CD4-positive, alpha-beta T cell treated with Interleukin-21 for 1 hour (primary cell): ENCODE measurements at regions not wholly inside any gene's neighbourhood (a gene's known extent, or its start where the extent isn't known, plus 50 kb on each side); places are given as distances from the start of the nearest gene placed in this dataset.

Experiments
- DNase-seq: peaks from one replicate; pipeline ENCODE4 v3.0.0-alpha.2; 2020

DNA sequence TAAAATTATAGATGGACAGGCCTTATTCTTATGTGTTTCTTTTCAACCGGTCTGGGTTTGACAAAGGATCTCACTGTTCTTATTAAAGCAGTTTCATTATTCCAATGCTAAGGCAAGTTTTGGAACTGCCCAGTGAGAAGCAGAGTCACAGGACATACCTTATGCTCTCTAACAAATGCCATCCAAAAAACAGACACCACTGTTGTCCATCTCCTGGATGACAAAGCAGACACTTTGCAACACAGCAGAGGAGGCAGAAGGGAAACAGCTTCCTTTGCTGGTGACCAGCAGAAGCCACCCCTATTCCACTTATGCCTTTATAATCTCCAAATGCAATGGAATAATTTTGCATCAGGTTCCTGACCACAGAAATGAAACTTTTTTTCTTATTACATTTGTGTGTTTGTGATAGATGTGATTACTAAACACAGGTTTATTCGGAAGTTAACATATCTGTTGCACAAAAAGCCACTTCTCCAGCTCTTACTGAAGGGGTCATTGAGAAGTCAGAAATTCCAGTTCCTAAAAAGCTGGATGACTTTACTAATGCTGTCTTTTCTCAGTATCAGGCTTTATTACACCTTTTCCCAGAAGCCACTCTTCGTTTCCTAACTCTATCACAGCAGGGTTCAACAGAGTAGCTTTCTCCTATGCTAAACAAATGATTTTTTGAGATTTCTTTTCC is 115.6 kb downstream of the BTG1 start:
- no peak for DNase-seq

DNA sequence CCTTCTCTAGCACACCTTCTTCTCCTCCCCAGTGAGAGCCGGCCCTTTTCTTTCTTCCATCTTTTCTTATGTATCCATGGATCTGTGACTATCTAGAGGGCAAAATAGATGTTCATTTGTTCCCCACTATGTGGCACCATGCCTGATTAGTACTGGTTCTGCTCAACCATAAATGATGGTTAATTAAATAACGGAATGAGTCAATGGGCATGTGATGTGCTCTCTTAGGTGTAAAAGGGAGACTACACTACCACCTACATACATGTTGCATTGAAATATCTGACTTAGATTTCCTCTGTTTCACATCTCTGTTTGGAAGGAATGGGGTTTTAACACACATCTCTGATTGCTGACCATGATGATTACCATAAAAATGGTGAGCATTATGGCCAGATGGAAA is 116.5 kb downstream of the BTG1 start:
- no peak for DNase-seq

DNA sequence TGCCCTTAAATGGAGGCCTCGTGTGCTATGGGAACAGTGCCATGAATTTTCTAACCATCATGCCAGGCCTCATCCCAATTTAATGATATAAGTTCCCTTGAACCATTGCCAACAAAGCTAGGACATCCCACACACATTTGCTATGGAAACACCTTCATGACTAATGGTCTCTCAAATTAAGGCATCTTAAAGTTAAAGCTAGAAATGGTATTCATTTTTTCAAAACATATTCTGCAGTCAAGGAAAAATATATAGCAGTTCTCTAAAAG is 117.3 kb downstream of the BTG1 start:
- DNase-seq, result no peak

DNA sequence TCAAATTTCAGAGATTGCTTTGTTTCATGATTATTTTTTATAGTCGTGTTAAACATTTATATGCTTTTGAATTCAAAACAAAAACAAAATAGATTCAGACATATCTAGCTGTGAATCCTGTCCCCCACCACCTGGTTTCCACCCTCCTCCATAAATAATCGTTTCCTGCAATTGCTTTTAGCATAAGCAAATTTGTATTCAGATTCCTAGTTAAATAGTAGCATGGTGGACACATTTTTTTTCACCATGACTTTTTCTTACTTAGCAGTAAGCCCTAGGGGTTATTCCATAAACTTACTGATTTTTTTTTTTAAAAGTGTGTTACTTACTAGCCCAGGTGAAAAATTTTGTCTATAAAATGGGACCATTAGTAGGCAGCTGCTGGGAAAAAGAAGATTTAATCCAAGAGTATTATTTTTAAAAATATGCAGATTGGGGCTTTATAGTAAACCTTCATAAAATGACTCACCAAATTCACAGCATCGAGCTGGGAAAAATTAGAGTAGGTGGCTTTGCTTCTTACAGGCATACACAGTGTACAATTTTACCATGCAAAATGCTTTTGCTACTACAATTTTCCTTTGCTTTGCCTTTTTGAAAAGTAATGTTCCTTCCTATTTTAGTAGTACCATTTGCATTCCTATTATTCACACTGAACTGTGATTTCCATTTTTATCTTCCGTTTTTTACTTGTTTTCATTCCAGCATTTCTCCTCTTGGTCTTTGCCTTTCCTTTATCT is 117.8 kb downstream of the BTG1 start:
- no peak for DNase-seq

DNA sequence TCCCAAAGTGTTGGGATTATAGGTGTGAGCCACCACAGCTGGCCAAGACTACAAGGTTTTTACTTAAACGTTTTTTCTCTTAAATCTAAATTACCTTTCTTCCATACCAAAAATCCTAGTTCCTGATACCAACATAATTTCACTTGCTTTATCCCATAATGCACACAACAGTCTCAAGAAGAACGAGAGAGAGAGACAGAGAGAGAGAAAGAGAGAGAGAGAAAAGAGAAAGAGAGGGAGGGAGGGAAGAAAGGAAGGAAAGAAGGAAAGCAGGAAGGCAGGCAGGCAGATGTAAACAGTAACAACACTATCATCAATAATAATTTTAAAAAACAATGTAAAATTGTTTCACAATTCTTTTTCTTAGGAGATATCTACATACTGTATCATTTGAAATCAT is 118.4 kb downstream of the BTG1 start:
- no peak for DNase-seq

DNA sequence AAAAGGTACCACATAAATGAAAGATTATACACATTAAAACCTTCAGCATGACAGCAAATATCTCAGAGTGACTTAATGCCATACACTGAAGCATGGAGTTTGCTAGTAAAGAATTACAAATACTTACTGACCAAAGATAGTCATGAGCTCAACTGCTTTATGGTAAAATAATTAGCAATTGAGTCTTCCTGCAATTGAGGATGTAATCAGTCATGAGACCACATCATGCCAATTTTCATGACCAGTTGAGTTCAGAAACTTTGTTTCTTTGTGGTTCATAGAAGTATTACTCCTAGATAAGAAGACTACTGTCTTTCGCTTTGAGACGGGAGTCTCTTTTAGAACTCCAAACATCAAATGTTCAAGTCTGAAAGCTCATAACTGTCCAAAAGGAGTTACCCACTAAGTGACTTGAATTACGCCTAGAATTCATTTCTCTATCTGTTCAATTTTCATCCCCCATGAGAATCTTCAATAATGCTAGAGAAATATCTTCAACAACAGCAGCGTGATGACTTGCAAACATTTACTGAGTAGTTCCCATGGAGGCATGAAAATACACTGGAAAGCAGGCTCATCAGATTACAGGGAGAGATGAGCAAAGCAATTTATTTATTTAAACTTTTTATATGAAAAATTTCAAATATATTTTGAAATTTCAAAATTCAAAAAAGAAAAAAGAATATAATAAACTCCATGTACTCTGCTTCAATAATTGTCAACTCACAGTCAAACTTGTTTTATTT is 120.0 kb downstream of the BTG1 start:
- no peak for DNase-seq

DNA sequence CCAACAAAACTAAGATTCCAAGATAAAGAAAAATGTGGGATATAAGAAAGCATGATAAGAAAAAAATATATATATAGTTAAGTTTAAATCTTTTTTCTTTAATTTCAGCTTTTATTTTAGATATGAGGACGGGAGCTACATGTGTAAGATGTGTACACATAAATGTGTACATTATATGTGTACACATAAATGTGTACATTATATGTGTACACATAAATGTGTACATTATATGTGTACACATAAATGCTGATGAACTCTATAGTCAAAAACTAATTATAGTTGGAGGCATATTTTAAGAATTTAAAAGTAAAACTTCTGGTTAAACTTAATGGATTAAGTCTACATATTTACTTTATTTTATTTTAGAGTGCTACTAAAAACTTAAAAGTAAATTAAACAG is 123.6 kb downstream of the BTG1 start:
- DNase-seq, result no peak

DNA sequence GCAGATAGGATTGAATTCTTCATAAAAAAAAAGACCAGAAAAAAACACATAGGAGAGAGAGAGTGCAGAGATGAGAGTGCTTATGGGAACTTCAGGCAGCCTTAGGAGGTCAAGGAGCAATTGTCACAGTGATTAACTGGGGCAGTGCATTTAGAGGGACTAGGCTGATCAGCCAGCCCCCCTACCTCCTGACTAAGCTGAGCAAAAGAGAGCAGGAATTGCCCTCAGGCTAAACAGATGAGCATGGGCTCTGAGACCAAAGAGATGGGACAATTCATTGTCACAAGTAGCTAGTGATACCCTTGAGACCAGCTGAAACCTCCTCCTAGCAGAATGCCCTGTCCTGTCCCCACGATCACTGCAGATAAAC is 124.0 kb downstream of the BTG1 start:
- no peak for DNase-seq

DNA sequence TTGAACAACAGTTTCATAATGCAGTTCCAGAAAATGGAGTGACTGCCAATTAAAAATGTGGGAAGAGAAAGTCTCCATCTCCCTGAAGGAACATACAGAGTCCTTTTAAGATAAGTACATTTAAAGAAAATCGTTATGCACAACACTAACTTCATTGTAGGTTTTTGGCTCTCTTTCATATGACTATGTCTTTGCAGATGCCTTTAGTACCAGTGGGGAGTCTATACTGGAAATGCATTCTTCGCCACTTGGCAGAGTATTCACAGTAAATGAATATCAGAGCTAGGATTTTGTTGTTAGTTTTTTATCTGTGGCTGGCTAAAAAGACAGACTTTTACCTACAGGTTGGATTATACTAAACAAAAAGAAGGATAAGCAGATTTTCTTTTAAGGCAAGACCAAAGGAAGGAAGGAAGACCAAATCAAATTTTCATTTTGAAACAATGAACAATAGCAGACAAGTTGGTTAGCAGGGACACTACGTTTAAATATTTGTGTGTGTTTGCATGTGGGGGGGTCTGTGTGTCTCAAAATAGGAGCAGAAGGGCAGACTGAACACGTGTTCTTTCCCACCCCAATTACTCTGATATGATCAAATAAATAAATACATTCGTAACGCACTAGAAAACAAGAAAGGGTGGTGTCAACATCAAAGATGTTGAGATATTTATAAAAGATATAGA is 124.5 kb downstream of the BTG1 start:
- DNase-seq, result no peak

DNA sequence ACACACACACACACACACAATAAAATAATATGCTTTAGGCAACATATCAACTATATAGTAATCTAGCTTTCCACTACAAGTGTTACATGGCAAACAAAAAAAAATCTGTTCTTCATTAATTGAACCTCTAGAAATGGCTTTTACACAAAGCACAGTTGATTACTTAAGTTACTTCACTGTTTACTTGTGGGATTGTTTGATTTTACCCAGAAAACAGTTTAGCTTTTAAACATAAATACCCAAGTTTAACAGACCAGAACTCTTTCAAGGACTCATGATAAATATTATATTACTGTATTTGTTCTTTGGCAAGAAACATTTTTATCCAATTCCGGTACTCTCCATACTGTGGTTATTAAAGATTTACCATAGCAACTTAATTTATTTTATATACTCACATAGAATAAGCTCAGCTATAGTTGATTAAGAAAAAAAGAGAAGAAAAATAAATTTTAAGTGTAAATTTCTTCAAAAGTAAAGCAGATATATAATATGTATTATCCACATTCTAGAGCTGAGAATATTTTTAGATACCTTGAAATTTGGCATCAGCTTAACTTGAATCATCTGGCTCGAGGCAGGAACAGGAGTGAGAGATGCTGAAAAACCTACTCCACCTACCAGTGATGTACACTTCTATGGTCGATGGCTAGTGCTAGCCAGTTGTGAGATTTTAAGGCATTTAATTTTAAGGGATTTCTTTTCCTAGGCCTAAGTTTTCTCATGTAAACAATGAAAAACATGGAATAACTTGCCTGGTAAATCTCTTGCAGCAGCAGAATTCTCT is 126.0 kb downstream of the BTG1 start:
- no peak for DNase-seq

DNA sequence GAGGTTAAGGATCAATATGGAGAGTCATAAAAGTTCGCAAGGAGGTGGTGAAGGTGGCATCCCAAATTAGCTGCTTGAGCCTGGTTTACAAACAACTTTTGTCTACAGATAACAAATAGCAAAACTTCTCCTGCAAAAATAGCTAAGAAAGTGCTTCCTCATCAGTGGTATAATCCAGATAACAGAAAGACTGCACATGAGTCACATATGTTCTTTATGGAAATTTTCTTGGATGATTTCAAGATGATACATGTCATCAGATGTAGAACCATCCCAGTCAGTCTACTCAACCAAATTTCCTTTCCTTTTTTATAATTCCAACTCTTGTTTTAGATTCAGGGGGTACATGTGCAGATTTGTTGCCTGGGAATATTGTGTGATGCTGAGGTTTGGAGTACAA is 133.0 kb downstream of the BTG1 start:
- no peak for DNase-seq

DNA sequence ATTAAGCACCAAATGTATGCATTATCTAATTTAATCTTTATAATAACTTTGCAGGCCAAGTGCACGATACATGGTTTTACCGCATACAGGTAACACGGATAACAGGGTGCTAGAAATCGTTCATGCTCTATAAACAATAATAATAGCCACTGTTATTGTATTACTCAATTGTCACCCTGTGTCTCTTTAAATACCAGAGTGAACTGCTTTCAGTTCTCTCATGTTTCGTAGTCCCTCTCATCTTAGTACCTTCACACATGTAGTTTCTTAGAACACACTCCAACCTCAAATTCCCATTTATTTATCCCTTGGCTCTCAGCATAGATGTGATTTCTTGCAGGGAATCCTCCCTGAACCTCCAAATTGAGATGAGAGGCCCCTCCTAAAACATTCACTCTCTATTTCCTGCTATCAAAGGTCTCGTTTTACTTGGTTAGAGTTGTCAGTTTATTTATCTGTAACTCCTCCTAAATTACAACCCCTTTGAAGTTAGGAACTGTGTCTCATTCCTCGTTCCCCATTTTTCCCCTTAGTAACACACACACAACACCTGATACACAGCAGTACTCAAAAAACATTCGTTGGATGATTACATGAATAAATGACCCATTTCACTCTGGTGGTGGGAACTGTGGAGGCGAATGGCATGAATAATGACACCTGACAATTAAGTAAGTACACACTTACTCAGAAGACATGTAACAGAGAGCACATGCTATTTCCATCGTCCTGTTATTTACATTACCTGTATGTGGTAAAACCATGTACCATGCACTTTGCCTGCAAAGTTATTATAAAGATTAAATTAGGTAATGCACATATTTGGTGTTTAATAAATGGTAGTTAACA is 134.6 kb downstream of the BTG1 start:
- DNase-seq, result no peak

DNA sequence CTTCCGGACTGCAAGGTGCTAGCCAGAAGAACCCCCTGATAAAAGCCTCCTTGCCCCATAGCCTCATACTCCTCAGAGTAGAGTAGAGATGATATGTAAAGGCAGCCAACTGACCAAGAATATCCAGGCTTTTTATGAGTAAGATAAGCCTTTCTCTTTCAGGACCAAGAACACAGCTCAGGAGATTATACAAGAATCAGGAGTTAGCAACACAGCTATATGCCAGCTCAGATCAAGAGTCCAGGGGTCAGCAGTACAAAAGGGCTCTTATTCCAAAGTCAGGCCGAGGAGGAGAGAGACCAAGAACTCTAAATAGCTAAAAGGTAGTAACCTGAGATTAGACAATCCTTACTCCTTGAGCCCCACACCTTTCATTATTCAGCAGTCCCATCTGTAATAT is 135.3 kb downstream of the BTG1 start:
- no peak for DNase-seq

DNA sequence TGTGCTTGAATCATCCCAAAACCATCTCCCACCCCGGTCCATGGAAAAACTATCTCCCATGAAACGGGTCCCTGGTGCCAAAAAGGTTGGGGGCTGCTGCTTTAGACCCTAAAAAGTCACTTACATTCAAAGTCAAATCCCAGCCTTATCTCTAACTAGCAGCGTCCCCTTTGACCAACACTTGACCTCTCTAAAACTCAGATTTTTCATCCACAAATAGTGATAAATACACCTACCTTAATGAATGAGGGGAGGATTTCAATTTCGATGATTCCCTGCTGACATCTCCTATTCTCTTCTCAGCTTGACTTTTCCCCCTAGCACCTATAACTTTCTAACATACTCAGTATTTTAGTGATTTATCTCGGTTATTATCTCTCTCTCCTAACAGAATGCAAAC is 137.3 kb downstream of the BTG1 start:
- DNase-seq, result no peak

DNA sequence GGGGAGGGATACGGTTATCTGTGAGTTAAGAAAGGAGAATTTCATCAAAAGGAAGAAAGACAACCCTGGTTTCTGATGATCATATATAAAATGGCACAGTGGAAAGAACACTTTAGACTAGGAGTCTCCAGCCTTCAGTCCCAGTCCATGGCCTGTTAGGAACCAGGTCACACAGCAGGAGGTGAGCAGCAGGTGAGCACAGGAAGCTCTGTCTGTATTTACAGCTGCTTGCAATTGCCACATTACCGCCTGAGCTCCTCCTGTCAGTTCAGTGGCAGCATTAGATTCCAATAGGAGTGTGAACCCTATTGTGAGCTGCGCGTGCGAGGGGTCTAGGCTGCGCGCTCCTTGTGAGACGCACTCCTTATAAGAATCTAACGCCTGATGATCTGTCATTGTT is 137.9 kb downstream of the BTG1 start:
- DNase-seq, result no peak

DNA sequence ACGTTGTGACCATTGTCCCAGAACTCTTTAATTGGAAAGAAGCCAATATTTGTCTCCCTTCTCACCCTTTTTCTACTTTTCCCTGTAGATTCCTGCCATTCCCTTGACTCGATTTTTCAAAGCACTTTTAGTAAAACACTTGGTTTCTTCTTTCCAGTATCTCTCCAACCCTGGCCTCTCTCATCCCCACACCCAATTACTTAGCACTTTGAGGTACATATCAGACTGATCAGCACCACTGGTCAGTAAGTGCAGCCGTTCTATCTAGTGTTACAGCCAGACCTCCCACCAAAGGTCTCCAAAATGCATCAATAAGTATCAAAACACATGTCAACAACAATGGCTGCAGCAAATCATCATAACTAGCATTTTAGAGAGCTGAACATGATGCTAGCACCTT is 141.9 kb downstream of the BTG1 start:
- DNase-seq, result no peak

DNA sequence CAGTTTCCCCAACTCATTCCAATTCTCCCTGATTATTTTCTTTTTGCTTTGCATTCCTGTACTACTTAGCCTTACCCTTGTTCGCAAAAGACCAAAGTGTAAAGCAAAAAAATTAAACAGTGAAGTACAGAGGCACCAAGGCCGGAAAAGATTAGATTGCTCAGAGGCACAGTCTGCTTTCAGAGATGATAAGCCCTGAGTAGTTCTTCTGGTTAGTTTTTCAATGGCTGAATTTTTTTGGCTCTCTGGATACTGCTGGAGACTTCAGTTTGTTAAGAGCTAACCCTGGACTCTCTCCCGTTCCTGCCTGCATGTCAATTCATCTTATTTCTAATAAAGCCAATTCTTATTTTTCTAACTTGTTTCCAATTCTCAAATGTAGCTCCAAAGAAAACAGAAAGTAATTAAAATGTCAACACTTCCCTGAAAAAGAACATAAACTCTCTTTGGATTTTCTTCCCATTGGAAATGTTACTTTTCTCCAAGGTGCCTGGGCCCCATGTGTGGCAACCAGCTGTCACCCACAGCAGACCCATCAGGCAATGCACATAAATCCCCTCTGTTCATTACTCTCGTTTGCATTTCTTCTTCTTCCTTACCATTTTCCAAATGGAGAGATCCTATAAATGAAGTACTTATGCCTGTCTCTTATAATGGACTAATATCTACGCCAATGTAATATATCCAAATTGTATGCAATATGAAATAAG is 142.8 kb downstream of the BTG1 start:
- no peak for DNase-seq

DNA sequence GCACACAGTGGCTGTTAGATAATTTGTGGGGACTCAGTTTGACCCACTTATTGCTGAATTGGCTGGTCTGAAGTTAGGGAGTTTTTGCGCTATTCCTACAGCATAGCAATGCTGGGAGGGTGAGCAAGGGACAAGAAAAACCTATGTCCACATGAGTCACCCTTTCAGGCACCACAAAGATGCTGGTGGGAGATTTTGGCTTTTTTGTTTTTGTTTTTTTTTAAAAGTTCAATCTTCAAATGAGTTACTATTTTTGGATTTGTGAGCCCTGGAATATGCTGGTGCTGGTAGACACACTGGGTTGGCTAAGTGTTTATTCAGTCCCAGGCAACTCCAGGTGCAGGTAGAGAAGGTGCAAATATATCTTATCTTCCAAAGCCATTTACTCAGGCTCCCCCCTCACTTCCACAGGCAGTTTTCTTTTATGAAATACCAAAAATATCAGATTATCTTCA is 143.4 kb downstream of the BTG1 start:
- no peak for DNase-seq

DNA sequence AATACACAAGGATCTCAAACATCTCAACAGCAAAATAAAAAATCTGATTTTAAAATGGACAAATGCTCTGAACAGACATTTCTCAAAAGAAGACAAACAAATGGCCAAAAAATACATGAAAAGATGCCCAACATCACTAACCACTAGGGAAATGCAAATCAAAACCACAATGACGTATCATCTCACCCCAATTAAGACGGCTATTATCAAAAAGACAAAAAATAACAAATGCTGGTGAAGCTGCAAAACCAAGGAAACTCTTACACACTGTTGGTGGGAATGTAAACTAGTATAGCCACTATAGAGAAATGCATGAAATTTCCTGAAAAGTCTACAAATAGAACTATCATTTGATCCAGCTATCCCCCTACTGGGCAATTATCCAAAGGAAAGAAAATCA is 145.0 kb downstream of the BTG1 start:
- DNase-seq, result peak; percentile 38

DNA sequence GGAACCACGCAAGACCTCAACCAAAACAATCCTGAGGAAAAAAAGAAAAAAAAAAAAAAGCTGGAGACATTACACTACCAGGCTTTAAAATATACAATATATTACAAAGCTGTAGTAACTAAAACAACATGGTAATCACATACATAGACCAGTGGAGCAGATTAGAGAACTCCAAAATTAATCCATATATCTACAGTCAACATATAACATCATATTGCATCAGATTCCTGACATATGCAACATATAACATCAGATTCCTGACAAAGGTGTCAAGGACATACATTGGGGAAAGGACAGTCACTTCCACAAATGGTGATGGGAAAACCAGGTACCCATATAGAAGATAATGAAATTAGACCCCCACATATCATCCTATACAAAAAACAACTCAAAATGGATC is 145.8 kb downstream of the BTG1 start:
- DNase-seq, result no peak

DNA sequence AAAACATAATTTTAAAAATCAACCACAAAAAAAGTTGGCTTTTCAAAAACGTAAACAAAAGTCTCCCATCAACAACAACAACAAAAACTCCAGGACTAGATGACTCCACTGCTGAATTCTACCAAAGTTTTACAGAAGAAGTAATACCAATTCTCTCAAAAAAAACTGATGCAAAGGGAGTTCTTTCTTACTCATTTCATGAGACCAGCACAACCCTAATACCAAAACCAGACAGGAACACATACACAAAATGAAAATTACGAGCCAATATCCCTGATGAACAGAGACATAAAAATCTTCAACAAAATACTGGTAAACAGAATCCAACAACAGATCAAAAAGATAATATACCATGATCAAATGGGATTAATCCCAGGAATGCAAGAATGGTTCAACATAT is 147.3 kb downstream of the BTG1 start:
- DNase-seq, result no peak
